ENCODE measurements at regions not wholly inside any gene's neighbourhood (a gene's known extent, or its start where the extent isn't known, plus 50 kb on each side); places are given as distances from the start of the nearest gene placed in this dataset.

DNA sequence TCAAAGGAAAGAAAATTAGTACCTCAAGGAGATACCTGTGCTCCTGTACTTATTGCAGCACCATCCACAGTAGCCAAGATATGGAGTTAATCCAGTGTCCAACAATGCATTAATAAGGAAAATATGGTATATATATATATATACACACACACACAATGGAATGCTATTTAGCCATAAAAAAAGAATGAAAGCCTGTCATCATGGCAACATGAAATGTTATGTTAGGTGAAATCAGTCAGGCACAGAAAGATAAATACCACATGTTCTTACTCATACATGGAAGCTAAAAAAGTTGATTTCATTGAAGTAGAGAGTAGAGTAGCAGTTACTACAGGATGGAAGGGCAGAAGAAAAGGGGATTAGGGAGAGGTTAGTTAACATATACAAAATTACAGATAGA, 601.5 kb downstream of the ANXA1 start:
- TF ChIP-seq, protein P1, sequence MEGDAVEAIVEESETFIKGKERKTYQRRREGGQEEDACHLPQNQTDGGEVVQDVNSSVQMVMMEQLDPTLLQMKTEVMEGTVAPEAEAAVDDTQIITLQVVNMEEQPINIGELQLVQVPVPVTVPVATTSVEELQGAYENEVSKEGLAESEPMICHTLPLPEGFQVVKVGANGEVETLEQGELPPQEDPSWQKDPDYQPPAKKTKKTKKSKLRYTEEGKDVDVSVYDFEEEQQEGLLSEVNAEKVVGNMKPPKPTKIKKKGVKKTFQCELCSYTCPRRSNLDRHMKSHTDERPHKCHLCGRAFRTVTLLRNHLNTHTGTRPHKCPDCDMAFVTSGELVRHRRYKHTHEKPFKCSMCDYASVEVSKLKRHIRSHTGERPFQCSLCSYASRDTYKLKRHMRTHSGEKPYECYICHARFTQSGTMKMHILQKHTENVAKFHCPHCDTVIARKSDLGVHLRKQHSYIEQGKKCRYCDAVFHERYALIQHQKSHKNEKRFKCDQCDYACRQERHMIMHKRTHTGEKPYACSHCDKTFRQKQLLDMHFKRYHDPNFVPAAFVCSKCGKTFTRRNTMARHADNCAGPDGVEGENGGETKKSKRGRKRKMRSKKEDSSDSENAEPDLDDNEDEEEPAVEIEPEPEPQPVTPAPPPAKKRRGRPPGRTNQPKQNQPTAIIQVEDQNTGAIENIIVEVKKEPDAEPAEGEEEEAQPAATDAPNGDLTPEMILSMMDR (IDR thresholded peaks at IDR 0.05; ENCODE audit: borderline replicate concordance, insufficient read depth, low read depth, low read length) = no peak
- H3K4me3 ChIP-seq (ENCODE audit: low read depth, low read length) = no peak overlapping the region

DNA sequence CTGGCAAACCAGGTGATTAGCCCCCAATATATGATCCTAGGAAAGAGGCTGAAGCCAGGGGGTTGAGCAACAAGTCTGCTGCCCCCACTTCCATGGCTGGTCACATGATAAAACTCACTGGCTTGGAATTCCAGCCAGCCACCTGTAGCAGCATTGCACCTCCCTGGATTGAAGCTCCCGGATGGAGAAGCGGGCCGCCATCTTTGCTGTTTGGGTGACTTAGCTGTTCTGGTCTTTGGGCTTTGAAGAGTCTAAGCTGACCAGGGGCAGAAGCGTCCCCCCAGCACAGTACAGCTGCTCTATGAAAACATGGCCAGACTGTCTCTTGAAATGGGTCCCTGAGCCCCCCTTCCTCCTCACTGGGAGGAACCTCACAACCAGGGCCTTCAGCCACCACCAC, 610.2 kb downstream of the ANXA1 start:
- H3K4me3 ChIP-seq (ENCODE audit: low read depth, low read length) = no peak overlapping the region
- TF ChIP-seq, protein P1 (IDR thresholded peaks at IDR 0.05; ENCODE audit: borderline replicate concordance, insufficient read depth, low read depth, low read length) = no peak

DNA sequence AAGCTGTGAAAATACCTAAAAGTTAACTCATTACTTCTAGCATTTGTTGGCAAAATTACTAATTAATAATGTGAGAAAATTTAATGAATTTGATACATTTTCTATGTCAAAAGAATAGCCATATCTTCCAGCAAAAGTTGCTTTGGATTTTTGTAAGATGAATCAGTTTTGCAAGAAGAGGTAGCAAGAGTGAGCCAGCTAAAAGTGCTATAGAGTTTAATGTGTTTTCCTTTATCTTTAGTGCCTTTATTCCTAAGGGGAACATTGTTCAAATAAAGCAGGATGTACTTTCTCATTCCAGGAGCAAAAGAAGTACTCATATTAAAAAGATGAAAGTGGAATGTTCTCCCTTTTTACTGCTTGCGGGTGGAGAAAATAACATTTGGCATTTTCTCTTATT, 622.2 kb downstream of the ANXA1 start:
- TF ChIP-seq, protein P1 (IDR thresholded peaks at IDR 0.05; ENCODE audit: borderline replicate concordance, insufficient read depth, low read depth, low read length) = no peak
- no peak overlapping the region for H3K4me3 ChIP-seq (ENCODE audit: low read depth, low read length)

DNA sequence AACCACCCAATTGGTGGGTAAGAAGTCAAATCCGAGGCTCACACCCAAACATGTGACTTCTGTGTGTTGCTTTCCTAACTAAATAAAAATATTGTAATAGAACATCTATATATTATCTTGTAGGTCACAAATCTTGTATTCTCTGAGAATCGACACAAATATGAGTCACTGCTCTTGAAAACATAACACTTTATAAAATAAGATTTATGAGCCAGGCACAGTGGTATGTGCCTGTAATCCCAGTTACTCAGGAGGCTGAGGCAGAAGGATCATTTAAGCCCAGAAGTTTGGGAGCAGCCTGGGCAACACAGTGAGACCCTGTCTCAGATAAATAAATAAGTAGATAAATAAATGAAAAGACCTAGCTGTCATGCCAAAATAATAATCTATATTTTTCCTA, 624.1 kb downstream of the ANXA1 start:
- TF ChIP-seq, protein P1 (IDR thresholded peaks at IDR 0.05; ENCODE audit: borderline replicate concordance, insufficient read depth, low read depth, low read length) = no peak
- H3K4me3 ChIP-seq (ENCODE audit: low read depth, low read length) = no peak overlapping the region

DNA sequence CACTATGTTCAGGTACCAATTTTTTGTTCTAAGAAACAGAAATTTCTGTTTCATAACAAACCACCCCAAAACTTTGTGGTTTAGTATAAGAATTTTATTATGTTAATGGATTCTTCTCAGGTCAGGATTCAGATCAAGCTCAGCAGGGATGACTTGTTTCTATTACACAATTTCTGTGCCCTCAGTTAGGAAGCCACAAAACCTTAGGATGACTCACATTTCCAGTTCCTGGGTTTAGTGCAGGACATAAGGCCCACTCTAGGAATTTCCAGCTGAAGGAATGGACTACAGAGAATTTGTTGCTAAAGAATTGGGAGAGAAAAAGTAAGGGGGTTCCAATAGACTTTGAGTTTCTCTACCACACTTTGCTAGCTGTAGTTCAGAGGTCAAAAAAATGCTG, 629.3 kb downstream of the ANXA1 start:
- TF ChIP-seq, protein P1 (IDR thresholded peaks at IDR 0.05; ENCODE audit: borderline replicate concordance, insufficient read depth, low read depth, low read length) = no peak
- H3K4me3 ChIP-seq (ENCODE audit: low read depth, low read length) = no peak overlapping the region

DNA sequence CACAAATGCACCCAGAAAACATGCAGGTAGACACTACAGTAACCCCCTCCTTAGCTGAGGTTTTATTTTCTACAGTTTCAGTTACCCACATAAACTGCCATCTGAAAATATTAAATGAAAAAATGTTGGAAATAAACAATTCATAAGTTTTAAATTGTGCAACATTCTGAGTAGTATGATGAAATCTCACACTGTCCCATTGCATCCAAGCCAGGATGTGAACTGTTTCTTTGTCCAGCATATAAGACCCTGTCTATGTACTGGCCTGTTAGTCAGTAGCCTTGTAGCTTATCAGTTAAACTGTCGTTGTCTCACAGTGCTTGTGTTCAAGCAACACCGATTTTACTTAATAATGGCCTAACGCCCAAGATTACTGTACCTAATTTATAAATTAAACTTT, 630.5 kb downstream of the ANXA1 start:
- H3K4me3 ChIP-seq (ENCODE audit: low read depth, low read length) = no peak overlapping the region
- TF ChIP-seq, protein P1 (IDR thresholded peaks at IDR 0.05; ENCODE audit: borderline replicate concordance, insufficient read depth, low read depth, low read length) = no peak

DNA sequence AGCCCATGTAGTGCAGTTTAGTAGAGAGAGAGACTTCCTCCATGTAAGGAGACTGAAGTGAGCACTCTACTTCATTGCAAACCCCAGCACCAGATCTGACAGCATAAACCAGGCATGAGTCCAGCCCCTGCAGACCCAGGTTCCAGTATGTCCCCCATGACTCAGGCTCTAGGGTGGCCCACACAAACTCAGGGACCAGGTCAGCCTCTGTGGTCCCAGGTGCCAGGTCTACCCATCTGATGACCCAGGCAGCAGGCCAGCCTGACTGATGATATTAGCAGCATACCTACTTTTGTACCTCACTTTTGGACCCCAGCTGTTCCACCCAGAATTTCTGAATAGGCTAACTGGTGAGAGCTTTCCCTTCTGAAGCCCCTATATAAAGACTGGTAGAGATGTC, 647.8 kb downstream of the ANXA1 start:
- TF ChIP-seq, protein P1 (IDR thresholded peaks at IDR 0.05; ENCODE audit: borderline replicate concordance, insufficient read depth, low read depth, low read length) = no peak
- H3K4me3 ChIP-seq (ENCODE audit: low read depth, low read length) = no peak overlapping the region

All from GM12875 (cell line).